ENCODE measurements at regions not wholly inside any gene's neighbourhood (a gene's known extent, or its start where the extent isn't known, plus 50 kb on each side); places are given as distances from the start of the nearest gene placed in this dataset.

DNA sequence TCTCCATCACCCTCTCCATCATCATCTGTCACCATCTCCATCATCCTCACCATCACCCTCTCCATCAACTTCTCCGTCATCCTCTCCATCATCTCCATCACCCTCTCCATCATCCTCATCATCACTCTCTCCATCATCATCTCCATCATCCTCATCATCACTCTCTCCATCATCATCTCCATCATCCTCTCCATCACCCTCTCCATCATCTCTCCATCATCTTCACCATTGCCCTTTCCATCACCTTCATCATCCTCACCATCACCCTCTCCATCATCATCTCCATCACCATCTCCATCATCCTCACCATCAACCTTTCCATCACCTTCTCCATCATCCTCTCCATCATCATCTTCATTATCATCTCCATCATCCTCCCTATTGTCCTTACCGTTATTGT lies 565.5 kb upstream of the SGCD start (continued):
- TF ChIP-seq, protein P1, sequence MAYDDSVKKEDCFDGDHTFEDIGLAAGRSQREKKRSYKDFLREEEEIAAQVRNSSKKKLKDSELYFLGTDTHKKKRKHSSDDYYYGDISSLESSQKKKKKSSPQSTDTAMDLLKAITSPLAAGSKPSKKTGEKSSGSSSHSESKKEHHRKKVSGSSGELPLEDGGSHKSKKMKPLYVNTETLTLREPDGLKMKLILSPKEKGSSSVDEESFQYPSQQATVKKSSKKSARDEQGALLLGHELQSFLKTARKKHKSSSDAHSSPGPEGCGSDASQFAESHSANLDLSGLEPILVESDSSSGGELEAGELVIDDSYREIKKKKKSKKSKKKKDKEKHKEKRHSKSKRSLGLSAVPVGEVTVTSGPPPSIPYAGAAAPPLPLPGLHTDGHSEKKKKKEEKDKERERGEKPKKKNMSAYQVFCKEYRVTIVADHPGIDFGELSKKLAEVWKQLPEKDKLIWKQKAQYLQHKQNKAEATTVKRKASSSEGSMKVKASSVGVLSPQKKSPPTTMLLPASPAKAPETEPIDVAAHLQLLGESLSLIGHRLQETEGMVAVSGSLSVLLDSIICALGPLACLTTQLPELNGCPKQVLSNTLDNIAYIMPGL (CRISPR knock-in tag; IDR thresholded peaks at IDR 0.05): no peak
- TF ChIP-seq JUN (CRISPR knock-in tag; IDR thresholded peaks at IDR 0.05) (no peak), GTF2I (CRISPR knock-in tag; conservative IDR thresholded peaks at IDR 0.05) (no peak), FOXP1 (CRISPR knock-in tag; IDR thresholded peaks at IDR 0.05; ENCODE audit: borderline replicate concordance) (no peak)
- TF ChIP-seq, protein P2, sequence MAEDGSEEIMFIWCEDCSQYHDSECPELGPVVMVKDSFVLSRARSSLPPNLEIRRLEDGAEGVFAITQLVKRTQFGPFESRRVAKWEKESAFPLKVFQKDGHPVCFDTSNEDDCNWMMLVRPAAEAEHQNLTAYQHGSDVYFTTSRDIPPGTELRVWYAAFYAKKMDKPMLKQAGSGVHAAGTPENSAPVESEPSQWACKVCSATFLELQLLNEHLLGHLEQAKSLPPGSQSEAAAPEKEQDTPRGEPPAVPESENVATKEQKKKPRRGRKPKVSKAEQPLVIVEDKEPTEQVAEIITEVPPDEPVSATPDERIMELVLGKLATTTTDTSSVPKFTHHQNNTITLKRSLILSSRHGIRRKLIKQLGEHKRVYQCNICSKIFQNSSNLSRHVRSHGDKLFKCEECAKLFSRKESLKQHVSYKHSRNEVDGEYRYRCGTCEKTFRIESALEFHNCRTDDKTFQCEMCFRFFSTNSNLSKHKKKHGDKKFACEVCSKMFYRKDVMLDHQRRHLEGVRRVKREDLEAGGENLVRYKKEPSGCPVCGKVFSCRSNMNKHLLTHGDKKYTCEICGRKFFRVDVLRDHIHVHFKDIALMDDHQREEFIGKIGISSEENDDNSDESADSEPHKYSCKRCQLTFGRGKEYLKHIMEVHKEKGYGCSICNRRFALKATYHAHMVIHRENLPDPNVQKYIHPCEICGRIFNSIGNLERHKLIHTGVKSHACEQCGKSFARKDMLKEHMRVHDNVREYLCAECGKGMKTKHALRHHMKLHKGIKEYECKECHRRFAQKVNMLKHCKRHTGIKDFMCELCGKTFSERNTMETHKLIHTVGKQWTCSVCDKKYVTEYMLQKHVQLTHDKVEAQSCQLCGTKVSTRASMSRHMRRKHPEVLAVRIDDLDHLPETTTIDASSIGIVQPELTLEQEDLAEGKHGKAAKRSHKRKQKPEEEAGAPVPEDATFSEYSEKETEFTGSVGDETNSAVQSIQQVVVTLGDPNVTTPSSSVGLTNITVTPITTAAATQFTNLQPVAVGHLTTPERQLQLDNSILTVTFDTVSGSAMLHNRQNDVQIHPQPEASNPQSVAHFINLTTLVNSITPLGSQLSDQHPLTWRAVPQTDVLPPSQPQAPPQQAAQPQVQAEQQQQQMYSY (CRISPR knock-in tag; IDR thresholded peaks at IDR 0.05): no peak
- TF ChIP-seq, protein P3, sequence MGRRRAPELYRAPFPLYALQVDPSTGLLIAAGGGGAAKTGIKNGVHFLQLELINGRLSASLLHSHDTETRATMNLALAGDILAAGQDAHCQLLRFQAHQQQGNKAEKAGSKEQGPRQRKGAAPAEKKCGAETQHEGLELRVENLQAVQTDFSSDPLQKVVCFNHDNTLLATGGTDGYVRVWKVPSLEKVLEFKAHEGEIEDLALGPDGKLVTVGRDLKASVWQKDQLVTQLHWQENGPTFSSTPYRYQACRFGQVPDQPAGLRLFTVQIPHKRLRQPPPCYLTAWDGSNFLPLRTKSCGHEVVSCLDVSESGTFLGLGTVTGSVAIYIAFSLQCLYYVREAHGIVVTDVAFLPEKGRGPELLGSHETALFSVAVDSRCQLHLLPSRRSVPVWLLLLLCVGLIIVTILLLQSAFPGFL (CRISPR knock-in tag; IDR thresholded peaks at IDR 0.05; ENCODE audit: borderline replicate concordance): no peak
- TF ChIP-seq, protein P4, sequence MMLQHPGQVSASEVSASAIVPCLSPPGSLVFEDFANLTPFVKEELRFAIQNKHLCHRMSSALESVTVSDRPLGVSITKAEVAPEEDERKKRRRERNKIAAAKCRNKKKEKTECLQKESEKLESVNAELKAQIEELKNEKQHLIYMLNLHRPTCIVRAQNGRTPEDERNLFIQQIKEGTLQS (CRISPR knock-in tag; conservative IDR thresholded peaks at IDR 0.05): no peak
- TF ChIP-seq, protein P5, sequence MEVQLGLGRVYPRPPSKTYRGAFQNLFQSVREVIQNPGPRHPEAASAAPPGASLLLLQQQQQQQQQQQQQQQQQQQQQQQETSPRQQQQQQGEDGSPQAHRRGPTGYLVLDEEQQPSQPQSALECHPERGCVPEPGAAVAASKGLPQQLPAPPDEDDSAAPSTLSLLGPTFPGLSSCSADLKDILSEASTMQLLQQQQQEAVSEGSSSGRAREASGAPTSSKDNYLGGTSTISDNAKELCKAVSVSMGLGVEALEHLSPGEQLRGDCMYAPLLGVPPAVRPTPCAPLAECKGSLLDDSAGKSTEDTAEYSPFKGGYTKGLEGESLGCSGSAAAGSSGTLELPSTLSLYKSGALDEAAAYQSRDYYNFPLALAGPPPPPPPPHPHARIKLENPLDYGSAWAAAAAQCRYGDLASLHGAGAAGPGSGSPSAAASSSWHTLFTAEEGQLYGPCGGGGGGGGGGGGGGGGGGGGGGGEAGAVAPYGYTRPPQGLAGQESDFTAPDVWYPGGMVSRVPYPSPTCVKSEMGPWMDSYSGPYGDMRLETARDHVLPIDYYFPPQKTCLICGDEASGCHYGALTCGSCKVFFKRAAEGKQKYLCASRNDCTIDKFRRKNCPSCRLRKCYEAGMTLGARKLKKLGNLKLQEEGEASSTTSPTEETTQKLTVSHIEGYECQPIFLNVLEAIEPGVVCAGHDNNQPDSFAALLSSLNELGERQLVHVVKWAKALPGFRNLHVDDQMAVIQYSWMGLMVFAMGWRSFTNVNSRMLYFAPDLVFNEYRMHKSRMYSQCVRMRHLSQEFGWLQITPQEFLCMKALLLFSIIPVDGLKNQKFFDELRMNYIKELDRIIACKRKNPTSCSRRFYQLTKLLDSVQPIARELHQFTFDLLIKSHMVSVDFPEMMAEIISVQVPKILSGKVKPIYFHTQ (CRISPR knock-in tag; IDR thresholded peaks at IDR 0.05): no peak

DNA sequence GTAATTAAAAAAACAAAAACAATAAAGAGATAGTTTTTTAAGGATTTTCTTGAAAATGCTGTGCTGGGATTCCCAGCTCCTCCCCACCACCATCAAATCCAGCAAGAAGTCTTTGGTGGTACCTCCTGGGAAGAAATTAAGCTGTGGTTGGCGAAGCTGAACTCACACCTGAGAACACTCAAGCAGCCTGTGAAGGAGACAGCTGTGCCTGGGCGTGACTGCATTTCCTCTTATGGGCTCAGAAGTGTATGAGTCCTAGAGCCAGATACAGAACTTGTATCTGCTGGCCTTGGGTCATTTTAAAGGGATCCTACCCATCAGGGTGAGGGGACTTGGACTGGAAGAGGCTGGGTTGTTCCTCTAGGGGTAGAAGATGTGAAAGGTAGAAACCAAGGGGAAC lies 561.2 kb upstream of the SGCD start:
- TF ChIP-seq FOXP1 (CRISPR knock-in tag; IDR thresholded peaks at IDR 0.05; ENCODE audit: borderline replicate concordance) (no peak), ZBTB21 (CRISPR knock-in tag; IDR thresholded peaks at IDR 0.05; ENCODE audit: borderline replicate concordance) (no peak), FOXK1 (CRISPR knock-in tag; IDR thresholded peaks at IDR 0.05) (no peak), ELF4 (CRISPR knock-in tag; IDR thresholded peaks at IDR 0.05; ENCODE audit: low read depth) (no peak), JUN (CRISPR knock-in tag; IDR thresholded peaks at IDR 0.05) (no peak), CREB1 (CRISPR knock-in tag; IDR thresholded peaks at IDR 0.05) (no peak), HMGA2 (CRISPR knock-in tag; IDR thresholded peaks at IDR 0.05) (no peak), MYBL2 (CRISPR knock-in tag; IDR thresholded peaks at IDR 0.05) (no peak), PRRX2 (CRISPR knock-in tag; IDR thresholded peaks at IDR 0.05) (no peak), EMX1 (CRISPR knock-in tag; IDR thresholded peaks at IDR 0.05) (no peak), ZNF138 (CRISPR knock-in tag; conservative IDR thresholded peaks at IDR 0.05) (no peak)
- TF ChIP-seq, protein P6, sequence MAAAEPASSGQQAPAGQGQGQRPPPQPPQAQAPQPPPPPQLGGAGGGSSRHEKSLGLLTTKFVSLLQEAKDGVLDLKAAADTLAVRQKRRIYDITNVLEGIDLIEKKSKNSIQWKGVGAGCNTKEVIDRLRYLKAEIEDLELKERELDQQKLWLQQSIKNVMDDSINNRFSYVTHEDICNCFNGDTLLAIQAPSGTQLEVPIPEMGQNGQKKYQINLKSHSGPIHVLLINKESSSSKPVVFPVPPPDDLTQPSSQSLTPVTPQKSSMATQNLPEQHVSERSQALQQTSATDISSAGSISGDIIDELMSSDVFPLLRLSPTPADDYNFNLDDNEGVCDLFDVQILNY (CRISPR knock-in tag; IDR thresholded peaks at IDR 0.05): no peak
- TF ChIP-seq, protein P7, sequence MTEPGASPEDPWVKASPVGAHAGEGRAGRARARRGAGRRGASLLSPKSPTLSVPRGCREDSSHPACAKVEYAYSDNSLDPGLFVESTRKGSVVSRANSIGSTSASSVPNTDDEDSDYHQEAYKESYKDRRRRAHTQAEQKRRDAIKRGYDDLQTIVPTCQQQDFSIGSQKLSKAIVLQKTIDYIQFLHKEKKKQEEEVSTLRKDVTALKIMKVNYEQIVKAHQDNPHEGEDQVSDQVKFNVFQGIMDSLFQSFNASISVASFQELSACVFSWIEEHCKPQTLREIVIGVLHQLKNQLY (CRISPR knock-in tag; IDR thresholded peaks at IDR 0.05): no peak
- TF ChIP-seq, protein P8, sequence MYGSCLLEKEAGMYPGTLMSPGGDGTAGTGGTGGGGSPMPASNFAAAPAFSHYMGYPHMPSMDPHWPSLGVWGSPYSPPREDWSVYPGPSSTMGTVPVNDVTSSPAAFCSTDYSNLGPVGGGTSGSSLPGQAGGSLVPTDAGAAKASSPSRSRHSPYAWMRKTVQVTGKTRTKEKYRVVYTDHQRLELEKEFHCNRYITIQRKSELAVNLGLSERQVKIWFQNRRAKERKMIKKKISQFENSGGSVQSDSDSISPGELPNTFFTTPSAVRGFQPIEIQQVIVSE (CRISPR knock-in tag; IDR thresholded peaks at IDR 0.05; ENCODE audit: borderline replicate concordance): no peak
- TF ChIP-seq, protein P9, sequence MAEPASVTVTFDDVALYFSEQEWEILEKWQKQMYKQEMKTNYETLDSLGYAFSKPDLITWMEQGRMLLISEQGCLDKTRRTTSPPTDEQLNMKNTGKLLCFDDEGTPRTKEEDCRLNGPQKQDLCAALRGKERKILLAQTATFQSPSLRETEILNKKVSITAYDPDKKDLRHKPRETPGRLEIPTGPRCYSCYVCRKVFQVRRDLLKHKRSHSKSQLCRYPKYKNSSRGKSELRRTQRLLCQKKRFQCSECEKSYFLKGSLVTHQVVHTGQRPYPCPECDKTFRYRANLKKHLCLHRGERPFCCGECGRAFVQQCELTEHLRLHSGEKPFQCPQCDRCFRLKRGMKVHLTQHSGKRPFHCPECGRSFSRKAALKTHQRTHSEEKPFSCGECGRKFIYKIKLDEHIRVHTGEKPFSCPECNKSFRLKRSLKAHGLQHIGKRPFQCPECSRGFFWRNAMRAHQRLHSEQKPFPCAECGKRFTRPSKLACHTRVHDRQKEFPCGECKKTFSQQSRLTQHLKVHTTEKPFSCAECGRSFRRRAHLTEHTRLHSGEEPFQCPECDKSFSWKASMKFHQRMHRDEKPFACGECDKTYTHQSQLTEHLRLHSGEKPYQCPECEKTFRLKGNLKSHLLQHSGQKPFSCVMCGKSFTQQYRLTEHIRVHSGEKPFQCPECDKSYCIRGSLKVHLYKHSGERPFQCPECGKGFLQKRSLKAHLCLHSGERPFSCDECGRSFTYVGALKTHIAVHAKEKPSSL (CRISPR knock-in tag; conservative IDR thresholded peaks at IDR 0.05): no peak
- H3K9me3 Mint-ChIP-seq: peaks cover 12% of the 10 kb centered on the region
- H3K27ac Mint-ChIP-seq: no peak overlapping the region
- DNase-seq (ENCODE audit: low spot score) (no peak), ATAC-seq (no peak)
- no peaks in the 10 kb centered on the region; the same call in 1 of the 2 replicates for H3K27me3 Mint-ChIP-seq (ENCODE audit: low read depth)
- CTCF ChIA-PET: no interaction called here
- POLR2A ChIA-PET: no interaction called here
- H3K4me1 Mint-ChIP-seq: peaks cover 17% of the 10 kb centered on the region
- peaks cover 9% of the 10 kb centered on the region for H3K36me3 Mint-ChIP-seq
- H3K4me3 Mint-ChIP-seq: no peak overlapping the region
